ENCODE measurements at regions not wholly inside any gene's neighbourhood (a gene's known extent, or its start where the extent isn't known, plus 50 kb on each side); places are given as distances from the start of the nearest gene placed in this dataset.

DNA sequence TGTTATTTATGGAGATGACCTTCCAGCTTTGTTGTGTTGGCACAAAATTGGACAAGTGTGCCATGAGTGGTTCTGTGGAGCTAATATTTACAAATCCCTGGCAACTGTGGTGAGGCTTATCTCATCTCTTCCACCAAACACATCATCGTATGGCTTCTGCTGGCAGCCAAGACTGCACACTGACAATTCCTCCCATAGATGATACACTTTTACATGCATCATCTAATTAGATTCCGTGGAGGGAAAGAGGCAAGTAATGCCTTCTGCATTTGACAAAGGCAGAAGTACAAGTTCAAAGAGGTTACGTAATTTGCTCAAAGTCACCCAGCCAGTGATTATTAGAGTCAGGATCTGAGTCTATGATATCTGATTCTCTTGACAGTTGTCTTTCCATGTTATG is 62.7 kb upstream of the KIRREL3 start:
- DNase-seq (ENCODE audit: low spot score), result no peak

DNA sequence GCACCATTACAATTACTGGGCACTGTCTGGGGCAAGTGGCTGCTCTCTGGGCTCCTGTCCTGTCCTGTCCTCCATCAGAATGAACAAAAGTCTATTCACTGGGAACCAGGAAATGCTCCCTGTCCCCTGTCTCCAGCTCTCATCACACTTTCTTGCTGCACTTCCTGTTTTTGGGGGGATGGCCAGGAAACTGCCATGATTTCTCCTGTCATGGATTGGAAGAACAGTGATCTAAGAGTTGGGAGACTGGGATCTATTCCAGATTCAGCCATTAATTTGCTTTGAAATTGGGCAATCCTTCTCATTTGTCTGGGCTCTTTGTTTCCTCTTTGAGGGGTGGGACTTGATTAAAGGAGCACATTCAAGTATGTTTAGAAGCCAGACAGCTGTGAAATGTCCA is 61.4 kb upstream of the KIRREL3 start:
- DNase-seq (ENCODE audit: low spot score), result no peak

DNA sequence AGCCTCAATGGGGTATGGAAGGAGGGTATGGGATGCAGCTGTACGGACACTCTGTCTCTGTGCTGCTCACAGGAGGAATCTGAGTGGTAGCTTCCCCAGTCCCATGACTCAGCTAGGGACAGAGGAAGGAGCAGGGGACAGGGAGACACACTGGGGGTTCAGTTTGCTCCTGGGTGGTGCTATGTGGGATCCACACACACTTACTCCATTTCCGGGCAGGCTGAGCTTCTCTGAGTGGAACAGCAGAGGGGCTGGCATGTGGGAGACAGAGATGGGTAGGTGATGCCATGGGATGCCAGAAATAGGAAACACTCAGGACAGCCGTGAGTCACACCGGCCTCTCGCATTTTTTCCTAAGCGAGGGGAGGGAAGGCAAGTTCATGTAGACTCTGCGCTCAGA is 59.2 kb upstream of the KIRREL3 start:
- DNase-seq (ENCODE audit: low spot score), result no peak

DNA sequence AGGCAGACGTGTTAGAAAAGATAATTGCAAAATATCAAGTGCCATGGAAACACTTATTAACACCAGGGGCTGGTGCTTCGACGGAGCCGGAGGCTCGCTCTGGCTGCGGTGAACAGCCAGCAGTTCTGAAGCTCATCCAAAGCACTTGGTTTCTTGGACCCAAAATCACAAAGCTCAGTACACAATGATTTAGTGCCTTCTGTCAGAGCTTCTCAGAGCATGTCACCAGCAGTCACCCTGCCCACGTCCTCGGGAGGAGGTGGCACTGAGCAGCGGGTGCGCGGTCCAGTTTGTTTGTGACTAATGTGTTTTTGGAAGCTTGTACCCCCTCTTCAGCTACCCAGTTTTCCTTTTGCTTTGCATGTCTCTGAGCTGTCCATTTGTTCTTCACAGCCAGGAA is 58.7 kb upstream of the KIRREL3 start:
- no peak for DNase-seq (ENCODE audit: low spot score)

DNA sequence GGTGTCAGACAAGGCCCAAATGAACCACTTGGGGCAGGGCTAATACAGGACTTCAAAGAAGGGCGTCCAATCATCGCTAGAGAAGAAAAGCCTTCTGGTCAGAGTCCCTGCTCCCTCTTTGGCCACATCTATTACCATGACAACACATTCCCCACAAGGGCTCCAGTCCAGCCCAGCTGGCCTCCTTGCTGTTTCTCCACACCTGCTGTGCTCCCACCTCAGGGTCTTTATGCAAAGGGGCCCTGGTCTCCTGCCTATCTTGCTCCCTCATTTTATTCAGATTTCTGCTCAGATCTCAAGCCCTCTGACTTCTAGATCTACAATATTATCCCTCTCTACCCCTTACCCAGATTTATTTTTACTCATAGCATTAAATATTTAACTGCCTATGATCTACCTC is 58.0 kb upstream of the KIRREL3 start:
- no peak for DNase-seq (ENCODE audit: low spot score)

DNA sequence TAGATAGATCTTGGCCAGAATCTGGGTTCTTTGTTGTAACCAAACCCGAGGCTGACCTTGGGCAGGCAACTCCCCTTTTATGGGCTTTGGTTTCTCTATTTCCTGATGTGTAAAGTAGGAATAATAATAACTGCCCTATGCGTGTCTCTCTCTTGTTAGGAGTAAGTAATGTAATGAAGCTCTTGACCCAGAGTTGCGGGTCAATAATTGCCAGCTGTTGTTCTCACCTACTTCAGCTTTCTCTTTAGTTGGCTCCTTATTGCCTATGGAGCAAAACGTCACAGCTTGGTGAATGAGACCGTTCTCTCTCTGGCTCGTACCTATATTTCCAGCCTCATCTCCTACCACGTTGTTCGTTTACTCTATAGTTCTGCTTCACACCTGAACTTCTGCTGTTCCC is 56.6 kb upstream of the KIRREL3 start:
- DNase-seq (ENCODE audit: low spot score), result no peak

DNA sequence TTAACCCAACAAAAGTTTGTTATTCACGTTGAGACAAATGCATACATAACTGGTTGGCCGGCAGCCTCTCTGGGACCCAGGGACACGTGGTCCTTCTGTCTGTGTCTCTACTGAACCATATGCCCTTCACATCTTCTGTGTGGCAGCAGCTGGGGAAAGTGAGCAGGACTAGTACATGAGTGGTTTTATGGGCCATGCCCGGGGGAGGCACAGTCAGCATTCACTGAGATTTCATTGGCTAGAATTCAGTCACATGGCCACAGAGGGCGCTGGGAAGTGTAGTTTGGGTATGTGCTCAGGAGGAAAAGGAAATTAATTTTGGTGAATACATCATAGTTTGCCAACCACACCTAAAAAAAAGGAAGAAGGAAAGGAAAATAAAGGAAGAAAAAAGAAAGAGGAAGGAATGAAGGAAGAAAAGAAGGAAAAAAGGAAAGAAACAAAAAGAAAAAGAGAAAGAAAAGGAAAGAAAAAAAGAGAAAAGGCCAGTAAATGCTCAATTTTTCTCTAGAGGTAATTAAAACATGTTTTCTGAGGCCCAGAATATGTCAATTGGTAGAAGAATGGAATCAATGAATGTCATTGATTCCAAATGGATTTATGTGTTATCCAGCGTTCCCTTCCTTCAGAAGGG is 55.9 kb upstream of the KIRREL3 start:
- peak; percentile 4 for DNase-seq (ENCODE audit: low spot score)

DNA sequence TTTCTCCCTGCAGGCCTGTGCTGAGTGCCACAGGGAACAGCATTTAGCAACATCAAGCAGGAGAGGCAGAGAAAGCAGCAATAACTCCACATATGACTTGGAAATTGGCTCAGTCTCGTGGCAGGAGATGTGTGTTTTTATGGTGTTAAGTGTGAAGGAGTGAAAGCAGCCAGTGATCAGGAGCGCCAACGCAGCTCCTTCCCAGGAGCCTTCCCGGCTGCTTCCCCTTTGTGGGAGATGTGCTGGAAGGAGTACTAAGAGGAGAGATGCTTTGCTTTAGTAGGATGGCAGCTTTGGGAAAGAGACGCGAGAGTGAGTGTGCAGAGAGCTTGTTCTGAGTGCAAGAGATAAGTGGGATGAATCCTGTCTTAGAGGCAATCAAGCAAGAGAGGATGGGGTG is 54.7 kb upstream of the KIRREL3 start:
- no peak for DNase-seq (ENCODE audit: low spot score)

DNA sequence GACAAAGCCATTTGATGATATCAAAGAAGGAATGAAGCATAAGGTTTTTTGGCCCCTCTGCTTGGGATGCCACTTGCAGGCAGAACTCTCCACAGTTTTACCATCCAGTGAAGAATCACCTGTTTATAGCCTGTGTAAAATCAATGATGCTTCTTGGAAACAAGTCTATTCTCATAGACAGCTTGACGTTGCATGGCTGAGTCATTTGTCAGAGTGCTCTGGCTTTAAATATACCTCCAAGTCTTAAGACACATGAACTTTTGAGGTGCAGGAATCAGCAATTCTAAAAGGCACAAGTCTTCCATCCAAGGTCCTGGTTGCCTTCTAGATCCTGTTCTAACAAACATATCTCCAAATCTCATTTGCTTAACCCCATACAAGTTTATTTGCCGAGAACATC is 53.6 kb upstream of the KIRREL3 start:
- no peak for DNase-seq (ENCODE audit: low spot score)

DNA sequence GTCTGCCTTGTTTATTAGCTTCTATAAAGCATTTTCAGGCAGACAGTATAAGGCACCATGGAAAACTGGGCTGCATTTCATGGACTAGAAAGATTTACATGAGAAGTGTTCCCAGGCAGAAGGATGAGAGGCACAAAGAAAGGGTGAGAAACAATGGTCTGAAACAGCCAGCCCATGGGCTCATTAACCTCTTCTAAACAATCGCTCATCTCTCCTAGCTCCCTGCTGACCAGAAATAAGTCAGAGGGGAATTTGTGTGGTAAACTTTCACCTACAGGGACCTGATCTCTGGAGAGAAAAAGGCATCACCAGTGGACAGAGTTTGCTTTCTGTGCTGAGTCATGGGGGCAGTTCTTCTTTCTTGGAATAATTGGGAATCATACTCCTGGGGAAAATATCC is 51.8 kb upstream of the KIRREL3 start:
- no peak for DNase-seq (ENCODE audit: low spot score)

Measured in RKO (cell line).